Activated CD8-positive, alpha-beta T cell treated with anti-CD3 and anti-CD28 coated beads for 36 hours (primary cell): ENCODE measurements at regions not wholly inside any gene's neighbourhood (a gene's known extent, or its start where the extent isn't known, plus 50 kb on each side); places are given as distances from the start of the nearest gene placed in this dataset.

Experiments
- ATAC-seq: fragments of 200-7000 bp; cut with Tn5 transposase; one replicate; pipeline ENCODE4 v1.10.0; 2021; ENCODE audit warnings: mild to moderate bottlenecking, moderate library complexity
- CTCF ChIA-PET: fragments of 350-600 bp; sonication (Branson Sonifier 250); formaldehyde crosslinking; loops from one replicate; lab custom pipeline; 2021; ENCODE audit warnings: antibody characterized with exemption; lab: Charles Lee
- POLR2A ChIA-PET: fragments of 350-600 bp; sonication (Branson Sonifier 250); formaldehyde crosslinking; loops from one replicate; lab custom pipeline; 2021; ENCODE audit warnings: antibody characterized with exemption; lab: Charles Lee
- DNase-seq: peaks from one replicate; pipeline ENCODE4 v3.0.0-alpha.2; 2020
- H3K27ac Mint-ChIP-seq: one replicate; pipeline ENCODE4 v1.8.0; 2021; ENCODE audit warnings: mild to moderate bottlenecking, mixed read lengths
- H3K27me3 Mint-ChIP-seq: one replicate; pipeline ENCODE4 v1.8.0; 2021; ENCODE audit warnings: mixed read lengths
- H3K36me3 Mint-ChIP-seq: one replicate; pipeline ENCODE4 v1.8.0; 2021; ENCODE audit warnings: low read depth, mixed read lengths
- H3K4me1 Mint-ChIP-seq: one replicate; pipeline ENCODE4 v1.8.0; 2021; ENCODE audit warnings: low read depth, mixed read lengths
- H3K4me3 Mint-ChIP-seq: one replicate; pipeline ENCODE4 v1.8.0; 2021; ENCODE audit warnings: mild to moderate bottlenecking, moderate library complexity, mixed read lengths
- H3K9me3 Mint-ChIP-seq: one replicate; pipeline ENCODE4 v1.8.0; 2021; ENCODE audit warnings: mixed read lengths
- intact Hi-C: fragments of 100-400 bp; cut with micrococcal nuclease; formaldehyde crosslinking; loops from one replicate; pipeline ENCODE4 v1.10.0; 2022
- TF ChIP-seq, protein P1 (sequence below): fragments of 200-600 bp; IDR thresholded peaks from one replicate; pipeline ENCODE4 v1.8.0; 2022; ENCODE audit warnings: antibody characterized with exemption, mild to moderate bottlenecking

DNA sequence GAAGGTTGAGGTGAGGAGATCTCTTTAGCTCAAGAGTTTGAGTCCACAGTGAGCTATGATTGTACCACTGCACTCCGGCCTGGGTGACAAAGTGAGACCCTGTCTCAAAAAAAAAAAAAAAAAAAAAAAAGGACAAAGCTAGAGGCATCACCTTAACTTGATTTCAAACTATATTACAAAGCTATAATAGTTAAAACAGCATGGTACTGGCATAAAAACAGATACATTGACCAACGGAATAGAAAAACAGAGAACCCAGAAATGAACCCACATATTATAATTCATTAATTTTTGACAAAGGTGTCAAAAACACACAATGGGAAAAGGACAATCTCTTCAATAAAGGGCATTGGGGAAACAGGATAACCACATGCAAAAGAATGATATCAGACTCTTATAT lies 50.8 kb upstream of the MBOAT1 start:
- Mint-ChIP-seq H3K4me3 (no peak overlapping the region), H3K9me3 (no peaks in the 10 kb centered on the region), H3K27ac (no peak overlapping the region), H3K27me3 (no peaks in the 10 kb centered on the region), H3K4me1 (peaks cover 4% of the 10 kb centered on the region), H3K36me3 (no peaks in the 10 kb centered on the region)
- CTCF ChIA-PET = no interaction called here
- DNase-seq = no peak
- TF ChIP-seq, protein P1, sequence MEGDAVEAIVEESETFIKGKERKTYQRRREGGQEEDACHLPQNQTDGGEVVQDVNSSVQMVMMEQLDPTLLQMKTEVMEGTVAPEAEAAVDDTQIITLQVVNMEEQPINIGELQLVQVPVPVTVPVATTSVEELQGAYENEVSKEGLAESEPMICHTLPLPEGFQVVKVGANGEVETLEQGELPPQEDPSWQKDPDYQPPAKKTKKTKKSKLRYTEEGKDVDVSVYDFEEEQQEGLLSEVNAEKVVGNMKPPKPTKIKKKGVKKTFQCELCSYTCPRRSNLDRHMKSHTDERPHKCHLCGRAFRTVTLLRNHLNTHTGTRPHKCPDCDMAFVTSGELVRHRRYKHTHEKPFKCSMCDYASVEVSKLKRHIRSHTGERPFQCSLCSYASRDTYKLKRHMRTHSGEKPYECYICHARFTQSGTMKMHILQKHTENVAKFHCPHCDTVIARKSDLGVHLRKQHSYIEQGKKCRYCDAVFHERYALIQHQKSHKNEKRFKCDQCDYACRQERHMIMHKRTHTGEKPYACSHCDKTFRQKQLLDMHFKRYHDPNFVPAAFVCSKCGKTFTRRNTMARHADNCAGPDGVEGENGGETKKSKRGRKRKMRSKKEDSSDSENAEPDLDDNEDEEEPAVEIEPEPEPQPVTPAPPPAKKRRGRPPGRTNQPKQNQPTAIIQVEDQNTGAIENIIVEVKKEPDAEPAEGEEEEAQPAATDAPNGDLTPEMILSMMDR = no peak
- intact Hi-C loops = no loop called here
- POLR2A ChIA-PET = no interaction called here
- no peak for ATAC-seq

DNA sequence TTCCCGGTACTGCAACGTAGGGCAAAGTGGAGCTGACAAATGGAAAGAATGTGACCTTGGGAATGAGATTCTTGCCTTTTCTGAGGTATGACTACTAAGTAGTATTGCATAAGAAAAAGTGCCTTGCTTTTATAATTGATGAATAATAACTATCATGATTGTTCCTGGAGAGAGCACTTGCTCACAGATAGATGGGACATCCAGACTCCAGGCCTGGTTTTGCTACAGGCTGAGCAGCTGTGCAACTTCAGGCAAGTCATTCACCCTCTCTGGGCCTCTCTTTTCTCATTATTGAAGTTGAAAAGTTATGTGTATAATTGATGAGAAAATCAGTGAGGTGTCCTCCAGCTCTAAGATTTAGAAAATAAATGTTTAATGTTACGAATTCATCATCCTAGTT lies 53.6 kb upstream of the MBOAT1 start:
- POLR2A ChIA-PET = interaction anchor here (0.9 kb wide), 1 partner anchor 42 kb away, joined by 3 read pairs; no protein-coding TSS in a partner anchor
- no peak for ATAC-seq
- no peaks in the 10 kb centered on the region for H3K27me3 Mint-ChIP-seq
- CTCF ChIA-PET = no interaction called here
- H3K9me3 Mint-ChIP-seq = no peaks in the 10 kb centered on the region
- no peak overlapping the region for H3K4me3 Mint-ChIP-seq
- DNase-seq = no peak
- H3K36me3 Mint-ChIP-seq = no peaks in the 10 kb centered on the region
- H3K4me1 Mint-ChIP-seq = peaks cover 4% of the 10 kb centered on the region
- intact Hi-C loops = no loop called here
- no peak overlapping the region for H3K27ac Mint-ChIP-seq
- TF ChIP-seq, protein P1 = no peak

DNA sequence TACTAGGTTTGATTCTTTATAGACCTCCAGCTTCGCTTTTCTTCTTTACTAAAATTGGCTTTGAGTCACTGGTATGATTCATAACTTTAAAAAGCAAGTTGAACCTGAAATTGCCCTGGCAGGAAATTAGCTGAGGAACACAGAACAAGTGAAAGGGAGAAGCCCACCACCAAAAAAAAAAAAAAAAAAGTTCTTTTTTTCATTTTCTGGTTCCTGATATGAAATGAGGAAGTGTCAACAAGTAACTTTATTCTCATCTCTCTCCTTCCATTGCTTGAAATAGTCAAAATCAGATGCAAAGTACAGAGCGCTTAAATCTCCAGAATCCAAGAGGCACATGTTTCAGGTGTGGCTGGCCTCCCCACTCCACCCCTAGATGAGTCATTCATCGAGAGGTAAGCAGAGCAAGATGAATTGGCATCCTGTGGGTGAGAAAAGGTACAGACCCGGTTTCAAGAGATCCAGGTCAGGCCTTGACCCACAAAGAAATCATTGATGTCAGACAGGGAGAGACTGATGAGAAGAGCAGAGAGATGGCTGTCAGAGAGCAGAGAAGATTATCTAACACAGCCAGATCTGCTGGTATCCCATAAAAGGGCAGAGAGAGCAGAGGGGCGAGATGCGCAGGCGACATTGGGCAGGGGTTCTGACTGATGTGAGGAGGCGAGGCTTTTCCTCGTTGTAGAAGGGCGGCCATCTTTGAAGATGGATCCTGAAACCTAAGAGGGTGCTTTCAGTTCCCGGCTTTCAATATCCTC lies 54.8 kb upstream of the MBOAT1 start:
- Mint-ChIP-seq H3K4me3 (no peak overlapping the region), H3K9me3 (no peaks in the 10 kb centered on the region), H3K4me1 (peaks cover 4% of the 10 kb centered on the region), H3K36me3 (no peaks in the 10 kb centered on the region), H3K27me3 (no peaks in the 10 kb centered on the region), H3K27ac (no peak overlapping the region)
- ATAC-seq = peak; percentile 67
- TF ChIP-seq, protein P1 = no peak
- ChIA-PET POLR2A (no interaction called here), CTCF (no interaction called here)
- intact Hi-C loops = no loop called here
- DNase-seq = peak; percentile 13

GRCh38 chr6:20269181-20269580 lies 56.9 kb upstream of the MBOAT1 start:
- no peaks in the 10 kb centered on the region for H3K27me3 Mint-ChIP-seq
- CTCF ChIA-PET = no interaction called here
- no peaks in the 10 kb centered on the region for H3K9me3 Mint-ChIP-seq
- ATAC-seq = no peak
- POLR2A ChIA-PET = no interaction called here
- TF ChIP-seq, protein P1 = no peak
- intact Hi-C loops = no loop called here
- no peaks in the 10 kb centered on the region for H3K36me3 Mint-ChIP-seq
- peaks cover 4% of the 10 kb centered on the region for H3K4me1 Mint-ChIP-seq
- H3K27ac Mint-ChIP-seq = no peak overlapping the region
- no peak for DNase-seq
- no peak overlapping the region for H3K4me3 Mint-ChIP-seq

- H3K36me3 Mint-ChIP-seq = no peaks in the 10 kb centered on the region
- TF ChIP-seq, protein P1 = no peak
These were observed 59.5 kb upstream of the MBOAT1 start for GRCh38 chr6:20271818-20272217.

More at GRCh38 chr6:20271818-20272217, 59.5 kb upstream of the MBOAT1 start:
- Mint-ChIP-seq H3K27me3 (no peaks in the 10 kb centered on the region), H3K4me1 (peaks cover 4% of the 10 kb centered on the region), H3K4me3 (no peak overlapping the region), H3K27ac (no peak overlapping the region), H3K9me3 (no peaks in the 10 kb centered on the region)
- ChIA-PET CTCF (no interaction called here), POLR2A (no interaction called here)
- ATAC-seq = no peak
- intact Hi-C loops = no loop called here
- no peak for DNase-seq
